ENCODE measurements at regions not wholly inside any gene's neighbourhood (a gene's known extent, or its start where the extent isn't known, plus 50 kb on each side); places are given as distances from the start of the nearest gene placed in this dataset.

GRCh38 chr17:74019271-74019670 is 184.2 kb upstream of the RPL38 start:
- TF ChIP-seq EZH2 (IDR thresholded peaks at IDR 0.05; ENCODE audit: borderline replicate concordance, low read length) (no peak), CTCF (IDR thresholded peaks at IDR 0.05; ENCODE audit: low read length) (no peak)

Data from OCI-LY1 (cell line).